ENCODE measurements at regions not wholly inside any gene's neighbourhood (a gene's known extent, or its start where the extent isn't known, plus 50 kb on each side); places are given as distances from the start of the nearest gene placed in this dataset.

DNA sequence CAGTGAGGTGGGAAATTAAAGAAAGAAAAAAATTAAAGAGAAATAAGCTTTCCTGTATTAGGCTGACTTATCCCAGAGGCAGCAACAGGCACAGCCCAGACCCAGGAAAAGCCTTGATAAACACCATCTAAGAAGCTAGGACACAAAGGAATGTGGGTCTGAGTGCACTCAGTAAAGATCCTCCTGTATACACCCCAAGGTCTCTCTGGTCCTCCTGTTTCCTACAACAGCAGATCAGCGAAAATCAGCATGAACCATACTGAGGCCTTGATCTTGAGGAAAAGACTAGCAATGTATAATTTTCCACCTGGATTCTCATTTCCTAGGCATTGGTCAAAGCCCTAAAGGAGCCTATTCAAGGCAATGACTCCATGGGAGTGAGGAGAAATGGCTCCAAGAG is 486.3 kb upstream of the CCDC196 start:
- TF ChIP-seq, protein P1, sequence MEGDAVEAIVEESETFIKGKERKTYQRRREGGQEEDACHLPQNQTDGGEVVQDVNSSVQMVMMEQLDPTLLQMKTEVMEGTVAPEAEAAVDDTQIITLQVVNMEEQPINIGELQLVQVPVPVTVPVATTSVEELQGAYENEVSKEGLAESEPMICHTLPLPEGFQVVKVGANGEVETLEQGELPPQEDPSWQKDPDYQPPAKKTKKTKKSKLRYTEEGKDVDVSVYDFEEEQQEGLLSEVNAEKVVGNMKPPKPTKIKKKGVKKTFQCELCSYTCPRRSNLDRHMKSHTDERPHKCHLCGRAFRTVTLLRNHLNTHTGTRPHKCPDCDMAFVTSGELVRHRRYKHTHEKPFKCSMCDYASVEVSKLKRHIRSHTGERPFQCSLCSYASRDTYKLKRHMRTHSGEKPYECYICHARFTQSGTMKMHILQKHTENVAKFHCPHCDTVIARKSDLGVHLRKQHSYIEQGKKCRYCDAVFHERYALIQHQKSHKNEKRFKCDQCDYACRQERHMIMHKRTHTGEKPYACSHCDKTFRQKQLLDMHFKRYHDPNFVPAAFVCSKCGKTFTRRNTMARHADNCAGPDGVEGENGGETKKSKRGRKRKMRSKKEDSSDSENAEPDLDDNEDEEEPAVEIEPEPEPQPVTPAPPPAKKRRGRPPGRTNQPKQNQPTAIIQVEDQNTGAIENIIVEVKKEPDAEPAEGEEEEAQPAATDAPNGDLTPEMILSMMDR (IDR thresholded peaks at IDR 0.05) = no peak
- TF ChIP-seq POLR2A (IDR thresholded peaks at IDR 0.05) = no peak

Measured in body of pancreas (tissue), 4 donors.